ENCODE measurements at regions not wholly inside any gene's neighbourhood (a gene's known extent, or its start where the extent isn't known, plus 50 kb on each side); places are given as distances from the start of the nearest gene placed in this dataset.

DNA sequence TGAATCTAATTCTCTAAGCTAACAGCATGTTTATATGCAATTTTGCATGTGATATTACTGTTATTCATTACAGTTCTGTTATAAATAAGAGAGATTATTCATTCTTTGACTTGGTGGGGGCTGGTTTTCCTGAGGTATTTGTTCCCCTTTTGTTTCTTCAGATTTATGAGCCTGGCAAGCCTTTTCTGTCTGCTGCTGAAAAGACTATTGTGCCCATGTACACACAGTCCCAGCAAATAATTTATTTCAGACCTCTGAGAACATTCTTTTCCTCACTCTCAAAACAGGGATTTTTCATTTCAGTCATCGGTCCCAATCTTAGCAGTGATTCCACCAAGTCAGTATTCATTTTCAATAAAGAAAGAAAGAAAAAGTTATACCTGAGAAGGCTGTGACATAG, 716.8 kb downstream of the NSUN3 start:
- no peaks in the 10 kb centered on the region for H3K79me2 ChIP-seq (ENCODE audit: low read length)
- no peak overlapping the region for H3K4me3 ChIP-seq (ENCODE audit: low read length)
- no peak overlapping the region for H2AFZ ChIP-seq (ENCODE audit: low read depth, low read length)
- H3K4me2 ChIP-seq (ENCODE audit: low read length): no peak overlapping the region
- no peaks in the 10 kb centered on the region for H3K27me3 ChIP-seq (ENCODE audit: low read depth, low read length)
- H3K27ac ChIP-seq (ENCODE audit: low read length): no peak overlapping the region
- peaks cover 7% of the 10 kb centered on the region for H3K4me1 ChIP-seq (ENCODE audit: low read length)
- H4K20me1 ChIP-seq (ENCODE audit: insufficient read depth, low read length): no peaks in the 10 kb centered on the region
- no peaks in the 10 kb centered on the region for H3K9me3 ChIP-seq (ENCODE audit: insufficient read depth, low read length)
- H3K9ac ChIP-seq (ENCODE audit: low read length): no peak overlapping the region
- TF ChIP-seq CTCF (IDR thresholded peaks at IDR 0.05; ENCODE audit: low read depth, low read length) (no peak), EZH2phosphoT487 (IDR thresholded peaks at IDR 0.05; ENCODE audit: low read depth) (no peak)
- H3K36me3 ChIP-seq (replicated peaks; ENCODE audit: low read depth, low read length): no peaks in the 10 kb centered on the region

DNA sequence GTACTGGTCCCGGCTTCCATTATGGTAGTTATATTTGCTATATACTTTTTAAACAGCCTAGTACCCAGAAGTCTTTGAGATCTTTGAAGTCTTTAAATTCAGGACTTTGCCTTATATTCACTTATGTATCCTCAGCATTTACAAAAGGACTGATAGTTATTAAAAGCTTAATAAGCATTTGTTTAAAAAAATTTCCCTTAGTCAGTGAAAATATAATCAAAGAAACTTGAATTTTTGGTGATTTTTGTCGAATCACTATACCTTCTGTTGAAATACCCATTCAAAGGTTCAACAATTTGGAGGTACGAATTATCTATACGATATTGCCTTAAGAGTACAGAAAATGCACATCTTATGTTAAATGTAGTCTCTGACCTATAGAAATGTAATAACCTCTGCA, 721.4 kb downstream of the NSUN3 start:
- no peak overlapping the region for H3K9ac ChIP-seq (ENCODE audit: low read length)
- H3K27me3 ChIP-seq (ENCODE audit: low read depth, low read length): no peaks in the 10 kb centered on the region
- no peak overlapping the region; the same call in 1 of the 2 replicates for H2AFZ ChIP-seq (ENCODE audit: low read depth, low read length)
- no peak overlapping the region for H3K4me2 ChIP-seq (ENCODE audit: low read length)
- no peak overlapping the region for H3K4me3 ChIP-seq (ENCODE audit: low read length)
- H4K20me1 ChIP-seq (ENCODE audit: insufficient read depth, low read length): no peaks in the 10 kb centered on the region
- no peaks in the 10 kb centered on the region for H3K79me2 ChIP-seq (ENCODE audit: low read length)
- no peak overlapping the region for H3K27ac ChIP-seq (ENCODE audit: low read length)
- H3K9me3 ChIP-seq (ENCODE audit: insufficient read depth, low read length): no peaks in the 10 kb centered on the region
- TF ChIP-seq EZH2phosphoT487 (IDR thresholded peaks at IDR 0.05; ENCODE audit: low read depth) (no peak), CTCF (IDR thresholded peaks at IDR 0.05; ENCODE audit: low read depth, low read length) (no peak)
- peaks cover 7% of the 10 kb centered on the region for H3K4me1 ChIP-seq (ENCODE audit: low read length)
- no peaks in the 10 kb centered on the region for H3K36me3 ChIP-seq (replicated peaks; ENCODE audit: low read depth, low read length)

GRCh38 chr3:94787066-94787465, 724.2 kb downstream of the NSUN3 start:
- H3K9ac ChIP-seq (ENCODE audit: low read length): no peak overlapping the region
- no peaks in the 10 kb centered on the region for H3K9me3 ChIP-seq (ENCODE audit: insufficient read depth, low read length)
- no peak overlapping the region for H3K27ac ChIP-seq (ENCODE audit: low read length)
- no peaks in the 10 kb centered on the region for H4K20me1 ChIP-seq (ENCODE audit: insufficient read depth, low read length)
- H3K36me3 ChIP-seq (replicated peaks; ENCODE audit: low read depth, low read length): no peaks in the 10 kb centered on the region
- no peaks in the 10 kb centered on the region for H3K79me2 ChIP-seq (ENCODE audit: low read length)
- no peaks in the 10 kb centered on the region for H3K27me3 ChIP-seq (ENCODE audit: low read depth, low read length)
- H3K4me1 ChIP-seq (ENCODE audit: low read length): no peaks in the 10 kb centered on the region
- H3K4me3 ChIP-seq (ENCODE audit: low read length): no peak overlapping the region
- no peak overlapping the region for H2AFZ ChIP-seq (ENCODE audit: low read depth, low read length)
- no peak overlapping the region for H3K4me2 ChIP-seq (ENCODE audit: low read length)
- TF ChIP-seq EZH2phosphoT487 (IDR thresholded peaks at IDR 0.05; ENCODE audit: low read depth): no peak
- no peak for TF ChIP-seq CTCF (IDR thresholded peaks at IDR 0.05; ENCODE audit: low read depth, low read length)

- TF ChIP-seq CTCF (IDR thresholded peaks at IDR 0.05; ENCODE audit: low read depth, low read length) (no peak), EZH2phosphoT487 (IDR thresholded peaks at IDR 0.05; ENCODE audit: low read depth) (no peak)
- H3K79me2 ChIP-seq (ENCODE audit: low read length): no peaks in the 10 kb centered on the region
- no peaks in the 10 kb centered on the region for H3K9me3 ChIP-seq (ENCODE audit: insufficient read depth, low read length)
- H3K36me3 ChIP-seq (replicated peaks; ENCODE audit: low read depth, low read length): no peaks in the 10 kb centered on the region
- no peak overlapping the region for H3K27ac ChIP-seq (ENCODE audit: low read length)
- H3K4me1 ChIP-seq (ENCODE audit: low read length): no peaks in the 10 kb centered on the region
- H3K9ac ChIP-seq (ENCODE audit: low read length): no peak overlapping the region
- H3K27me3 ChIP-seq (ENCODE audit: low read depth, low read length): no peaks in the 10 kb centered on the region
- H2AFZ ChIP-seq (ENCODE audit: low read depth, low read length): no peak overlapping the region
- no peaks in the 10 kb centered on the region for H4K20me1 ChIP-seq (ENCODE audit: insufficient read depth, low read length)
- no peak overlapping the region for H3K4me3 ChIP-seq (ENCODE audit: low read length)
- no peak overlapping the region for H3K4me2 ChIP-seq (ENCODE audit: low read length)
These were observed 724.9 kb downstream of the NSUN3 start for GRCh38 chr3:94787734-94788270.
